Suprapubic skin (tissue), 4 donors: ENCODE measurements at regions not wholly inside any gene's neighbourhood (a gene's known extent, or its start where the extent isn't known, plus 50 kb on each side); places are given as distances from the start of the nearest gene placed in this dataset.

Source experiments
- CTCF ChIP-seq, 2 donors: fragments of 200-600 bp in 1 of 2; fragments of 450-650 bp in 1 of 2; sonication (generic) in 1 of 2; IDR thresholded peaks; one replicate each; pipeline ENCODE4 v1.5.1; 2016 to 2019; ENCODE audit warnings: antibody characterized with exemption in 2 of 2, mild to moderate bottlenecking in 1 of 2, moderate library complexity in 1 of 2
- EP300 ChIP-seq: sonication (generic); formaldehyde crosslinking; IDR thresholded peaks from one replicate; pipeline ENCODE4 v1.6.1; 2017; ENCODE audit warnings: antibody characterized with exemption
- POLR2A ChIP-seq, 2 donors: fragments of 450-650 bp; IDR thresholded peaks; one replicate each; pipeline ENCODE4 v1.6.1; 2017; ENCODE audit warnings: antibody characterized with exemption in 2 of 2, mild to moderate bottlenecking in 2 of 2, moderate library complexity in 2 of 2
- POLR2AphosphoS5 ChIP-seq, 3 donors: sonication (generic); formaldehyde crosslinking; IDR thresholded peaks; one replicate each; pipeline ENCODE4 v1.6.1; 2017; ENCODE audit warnings: antibody characterized with exemption in 3 of 3

- TF ChIP-seq POLR2A (IDR thresholded peaks at IDR 0.05) (no peak), POLR2AphosphoS5 (IDR thresholded peaks at IDR 0.05) (no peak), CTCF (IDR thresholded peaks at IDR 0.05) (no peak), EP300 (no peak)
Observed at GRCh38 chr6:67630146-67630545, 1004.9 kb upstream of the ADGRB3 start.
